ENCODE measurements at regions not wholly inside any gene's neighbourhood (a gene's known extent, or its start where the extent isn't known, plus 50 kb on each side); places are given as distances from the start of the nearest gene placed in this dataset.
"Not testable (repeated sequence)": the region's sequence is repeated elsewhere in the genome, so short reads cannot be mapped to it uniquely, and the experiment has no call there.

DNA sequence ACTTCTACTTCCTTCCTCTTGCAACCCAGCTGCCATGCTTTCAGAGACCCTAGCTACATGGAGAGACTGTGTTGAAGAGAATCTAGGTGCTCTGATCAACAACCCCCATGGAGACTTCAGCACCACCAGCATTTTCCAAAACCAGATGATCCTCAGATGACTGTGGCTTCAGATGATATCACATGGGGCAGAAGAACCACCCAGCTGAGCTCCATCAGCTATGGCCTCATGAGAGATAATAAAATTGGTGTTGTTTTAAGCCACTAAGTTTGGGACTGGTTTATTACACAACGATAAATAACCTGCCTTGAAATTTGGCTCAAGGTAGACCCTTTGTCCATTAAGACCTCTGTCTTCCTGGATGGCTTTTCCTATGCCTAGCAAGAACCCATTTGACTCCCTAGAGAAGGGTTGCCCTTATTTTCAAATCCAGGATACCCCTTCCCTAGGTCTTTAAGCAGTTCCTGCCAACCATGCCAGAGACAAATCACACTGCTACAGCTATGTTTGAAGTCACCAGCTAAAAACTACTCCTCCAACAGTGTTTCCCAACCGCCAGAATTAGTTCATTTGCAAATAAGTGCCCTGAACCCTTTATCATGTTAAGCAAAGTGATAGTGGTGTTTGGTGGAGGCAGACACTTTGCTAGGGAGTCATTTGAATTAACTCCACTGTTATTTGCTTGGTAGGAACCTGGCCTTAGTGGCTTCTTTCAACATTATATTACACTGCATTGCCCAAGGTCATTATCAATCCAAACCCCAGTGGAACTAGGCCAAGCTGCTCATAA lies 136.9 kb upstream of the PALS2 start:
- TF ChIP-seq ESRRG (CRISPR knock-in tag; IDR thresholded peaks at IDR 0.05) (no peak), CSDC2 (CRISPR knock-in tag; IDR thresholded peaks at IDR 0.05) (no peak), ZC3H10 (CRISPR knock-in tag; IDR thresholded peaks at IDR 0.05) (no peak), ZNF8 (CRISPR knock-in tag; IDR thresholded peaks at IDR 0.05) (no peak), ISL1 (CRISPR knock-in tag; IDR thresholded peaks at IDR 0.05) (no peak), ZFP30 (CRISPR knock-in tag; IDR thresholded peaks at IDR 0.05) (no peak), TCF4 (CRISPR knock-in tag; IDR thresholded peaks at IDR 0.05; ENCODE audit: borderline replicate concordance) (no peak), OSR1 (CRISPR knock-in tag; IDR thresholded peaks at IDR 0.05) (no peak), ZNF565 (CRISPR knock-in tag; conservative IDR thresholded peaks at IDR 0.05; ENCODE audit: low read depth) (no peak), PPARA (CRISPR knock-in tag; IDR thresholded peaks at IDR 0.05; ENCODE audit: borderline replicate concordance) (no peak), RARB (CRISPR knock-in tag; IDR thresholded peaks at IDR 0.05) (no peak), TOX (CRISPR knock-in tag; IDR thresholded peaks at IDR 0.05; ENCODE audit: borderline replicate concordance) (no peak), BACH2 (CRISPR knock-in tag; IDR thresholded peaks at IDR 0.05; ENCODE audit: borderline replicate concordance) (no peak), ARNTL (CRISPR knock-in tag; IDR thresholded peaks at IDR 0.05; ENCODE audit: borderline replicate concordance, low read depth) (no peak), GLIS3 (CRISPR knock-in tag; IDR thresholded peaks at IDR 0.05) (no peak)
- TF ChIP-seq, protein P1, sequence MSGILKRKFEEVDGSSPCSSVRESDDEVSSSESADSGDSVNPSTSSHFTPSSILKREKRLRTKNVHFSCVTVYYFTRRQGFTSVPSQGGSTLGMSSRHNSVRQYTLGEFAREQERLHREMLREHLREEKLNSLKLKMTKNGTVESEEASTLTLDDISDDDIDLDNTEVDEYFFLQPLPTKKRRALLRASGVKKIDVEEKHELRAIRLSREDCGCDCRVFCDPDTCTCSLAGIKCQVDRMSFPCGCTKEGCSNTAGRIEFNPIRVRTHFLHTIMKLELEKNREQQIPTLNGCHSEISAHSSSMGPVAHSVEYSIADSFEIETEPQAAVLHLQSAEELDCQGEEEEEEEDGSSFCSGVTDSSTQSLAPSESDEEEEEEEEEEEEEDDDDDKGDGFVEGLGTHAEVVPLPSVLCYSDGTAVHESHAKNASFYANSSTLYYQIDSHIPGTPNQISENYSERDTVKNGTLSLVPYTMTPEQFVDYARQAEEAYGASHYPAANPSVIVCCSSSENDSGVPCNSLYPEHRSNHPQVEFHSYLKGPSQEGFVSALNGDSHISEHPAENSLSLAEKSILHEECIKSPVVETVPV (CRISPR knock-in tag; IDR thresholded peaks at IDR 0.05) = no peak
- TF ChIP-seq, protein P2, sequence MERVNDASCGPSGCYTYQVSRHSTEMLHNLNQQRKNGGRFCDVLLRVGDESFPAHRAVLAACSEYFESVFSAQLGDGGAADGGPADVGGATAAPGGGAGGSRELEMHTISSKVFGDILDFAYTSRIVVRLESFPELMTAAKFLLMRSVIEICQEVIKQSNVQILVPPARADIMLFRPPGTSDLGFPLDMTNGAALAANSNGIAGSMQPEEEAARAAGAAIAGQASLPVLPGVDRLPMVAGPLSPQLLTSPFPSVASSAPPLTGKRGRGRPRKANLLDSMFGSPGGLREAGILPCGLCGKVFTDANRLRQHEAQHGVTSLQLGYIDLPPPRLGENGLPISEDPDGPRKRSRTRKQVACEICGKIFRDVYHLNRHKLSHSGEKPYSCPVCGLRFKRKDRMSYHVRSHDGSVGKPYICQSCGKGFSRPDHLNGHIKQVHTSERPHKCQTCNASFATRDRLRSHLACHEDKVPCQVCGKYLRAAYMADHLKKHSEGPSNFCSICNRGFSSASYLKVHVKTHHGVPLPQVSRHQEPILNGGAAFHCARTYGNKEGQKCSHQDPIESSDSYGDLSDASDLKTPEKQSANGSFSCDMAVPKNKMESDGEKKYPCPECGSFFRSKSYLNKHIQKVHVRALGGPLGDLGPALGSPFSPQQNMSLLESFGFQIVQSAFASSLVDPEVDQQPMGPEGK (CRISPR knock-in tag; IDR thresholded peaks at IDR 0.05; ENCODE audit: borderline replicate concordance) = no peak
- TF ChIP-seq, protein P3, sequence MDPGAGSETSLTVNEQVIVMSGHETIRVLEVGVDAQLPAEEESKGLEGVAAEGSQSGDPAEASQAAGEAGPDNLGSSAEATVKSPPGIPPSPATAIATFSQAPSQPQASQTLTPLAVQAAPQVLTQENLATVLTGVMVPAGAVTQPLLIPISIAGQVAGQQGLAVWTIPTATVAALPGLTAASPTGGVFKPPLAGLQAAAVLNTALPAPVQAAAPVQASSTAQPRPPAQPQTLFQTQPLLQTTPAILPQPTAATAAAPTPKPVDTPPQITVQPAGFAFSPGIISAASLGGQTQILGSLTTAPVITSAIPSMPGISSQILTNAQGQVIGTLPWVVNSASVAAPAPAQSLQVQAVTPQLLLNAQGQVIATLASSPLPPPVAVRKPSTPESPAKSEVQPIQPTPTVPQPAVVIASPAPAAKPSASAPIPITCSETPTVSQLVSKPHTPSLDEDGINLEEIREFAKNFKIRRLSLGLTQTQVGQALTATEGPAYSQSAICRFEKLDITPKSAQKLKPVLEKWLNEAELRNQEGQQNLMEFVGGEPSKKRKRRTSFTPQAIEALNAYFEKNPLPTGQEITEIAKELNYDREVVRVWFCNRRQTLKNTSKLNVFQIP (CRISPR knock-in tag; IDR thresholded peaks at IDR 0.05; ENCODE audit: borderline replicate concordance, low read depth) = no peak
- TF ChIP-seq, protein P4, sequence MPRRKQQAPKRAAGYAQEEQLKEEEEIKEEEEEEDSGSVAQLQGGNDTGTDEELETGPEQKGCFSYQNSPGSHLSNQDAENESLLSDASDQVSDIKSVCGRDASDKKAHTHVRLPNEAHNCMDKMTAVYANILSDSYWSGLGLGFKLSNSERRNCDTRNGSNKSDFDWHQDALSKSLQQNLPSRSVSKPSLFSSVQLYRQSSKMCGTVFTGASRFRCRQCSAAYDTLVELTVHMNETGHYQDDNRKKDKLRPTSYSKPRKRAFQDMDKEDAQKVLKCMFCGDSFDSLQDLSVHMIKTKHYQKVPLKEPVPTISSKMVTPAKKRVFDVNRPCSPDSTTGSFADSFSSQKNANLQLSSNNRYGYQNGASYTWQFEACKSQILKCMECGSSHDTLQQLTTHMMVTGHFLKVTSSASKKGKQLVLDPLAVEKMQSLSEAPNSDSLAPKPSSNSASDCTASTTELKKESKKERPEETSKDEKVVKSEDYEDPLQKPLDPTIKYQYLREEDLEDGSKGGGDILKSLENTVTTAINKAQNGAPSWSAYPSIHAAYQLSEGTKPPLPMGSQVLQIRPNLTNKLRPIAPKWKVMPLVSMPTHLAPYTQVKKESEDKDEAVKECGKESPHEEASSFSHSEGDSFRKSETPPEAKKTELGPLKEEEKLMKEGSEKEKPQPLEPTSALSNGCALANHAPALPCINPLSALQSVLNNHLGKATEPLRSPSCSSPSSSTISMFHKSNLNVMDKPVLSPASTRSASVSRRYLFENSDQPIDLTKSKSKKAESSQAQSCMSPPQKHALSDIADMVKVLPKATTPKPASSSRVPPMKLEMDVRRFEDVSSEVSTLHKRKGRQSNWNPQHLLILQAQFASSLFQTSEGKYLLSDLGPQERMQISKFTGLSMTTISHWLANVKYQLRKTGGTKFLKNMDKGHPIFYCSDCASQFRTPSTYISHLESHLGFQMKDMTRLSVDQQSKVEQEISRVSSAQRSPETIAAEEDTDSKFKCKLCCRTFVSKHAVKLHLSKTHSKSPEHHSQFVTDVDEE (CRISPR knock-in tag; IDR thresholded peaks at IDR 0.05) = no peak
- no peak for ATAC-seq

DNA sequence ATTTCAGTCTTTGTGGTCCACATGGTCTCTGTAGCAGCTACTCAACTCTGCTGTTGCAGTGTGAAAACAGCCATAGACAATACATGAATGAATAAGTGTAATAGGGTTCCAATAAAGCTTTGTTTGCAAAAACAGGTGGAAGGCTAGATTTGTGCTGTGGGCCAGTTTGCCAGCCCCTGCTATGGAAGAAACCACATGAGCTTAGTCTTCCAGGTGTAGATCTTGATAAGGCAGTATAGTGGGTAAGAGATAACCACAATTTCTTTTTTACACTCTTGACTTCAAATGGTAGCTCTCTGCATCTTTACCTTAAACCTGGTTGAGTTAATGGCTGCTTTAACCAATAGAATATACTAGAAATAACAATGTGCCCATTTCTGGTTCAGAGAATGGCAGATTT lies 135.0 kb upstream of the PALS2 start:
- TF ChIP-seq TCF4 (CRISPR knock-in tag; IDR thresholded peaks at IDR 0.05; ENCODE audit: borderline replicate concordance) (no peak), GLIS3 (CRISPR knock-in tag; IDR thresholded peaks at IDR 0.05) (no peak), ESRRG (CRISPR knock-in tag; IDR thresholded peaks at IDR 0.05) (no peak), TOX (CRISPR knock-in tag; IDR thresholded peaks at IDR 0.05; ENCODE audit: borderline replicate concordance) (no peak), ZNF565 (CRISPR knock-in tag; conservative IDR thresholded peaks at IDR 0.05; ENCODE audit: low read depth) (no peak), ARNTL (CRISPR knock-in tag; IDR thresholded peaks at IDR 0.05; ENCODE audit: borderline replicate concordance, low read depth) (no peak), ZNF70 (CRISPR knock-in tag; IDR thresholded peaks at IDR 0.05) (no peak)
- TF ChIP-seq, protein P3 (CRISPR knock-in tag; IDR thresholded peaks at IDR 0.05; ENCODE audit: borderline replicate concordance, low read depth) = no peak
- TF ChIP-seq, protein P4 (CRISPR knock-in tag; IDR thresholded peaks at IDR 0.05) = no peak
- ATAC-seq = no peak

DNA sequence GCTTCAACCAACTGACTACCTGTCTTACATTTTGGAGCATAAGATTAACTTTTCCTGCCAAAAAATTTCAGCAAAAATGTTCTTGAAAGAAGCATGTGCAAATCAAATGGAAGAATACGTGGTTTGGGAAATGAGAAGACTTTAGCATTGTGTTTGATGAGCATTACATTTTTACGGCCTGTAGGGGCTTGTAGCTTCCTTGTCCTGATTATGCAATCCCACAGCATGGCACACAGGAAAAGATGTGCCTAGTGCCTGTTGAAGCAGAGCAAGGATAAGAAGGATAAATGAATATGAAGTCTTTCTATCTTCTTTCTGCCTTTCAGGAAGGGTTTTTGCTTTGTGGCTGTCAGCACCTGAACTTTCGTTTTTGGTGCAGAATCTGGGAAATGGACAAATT lies 134.1 kb upstream of the PALS2 start:
- not testable (repeated sequence) for ATAC-seq
